Amygdala (tissue), 56 donors: ENCODE measurements at regions not wholly inside any gene's neighbourhood (a gene's known extent, or its start where the extent isn't known, plus 50 kb on each side); places are given as distances from the start of the nearest gene placed in this dataset.

ENCODE experiments used
- DNase-seq, 56 donors: peaks; one replicate each; lab custom pipeline; 2025; lab: John Stamatoyannopoulos, UW

DNA sequence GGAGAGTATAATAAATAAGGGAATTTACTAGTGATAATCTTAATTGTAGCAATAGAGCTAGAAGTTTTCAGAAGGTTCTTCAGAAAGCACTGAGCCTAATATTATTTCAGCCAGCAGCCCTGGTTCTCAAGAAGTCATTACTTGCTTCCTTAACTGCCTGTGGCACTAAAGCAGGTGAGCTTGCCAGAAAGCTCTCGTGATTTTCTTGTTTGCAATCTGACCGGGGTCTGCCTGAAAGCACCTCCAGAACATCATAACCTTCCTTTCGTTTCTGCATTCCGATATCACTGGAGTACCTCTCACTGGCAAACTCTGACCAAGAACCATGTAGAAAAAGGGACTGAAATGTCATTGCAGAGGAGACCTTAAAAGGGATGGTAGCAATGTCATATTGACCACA, 510.3 kb downstream of the ZIC1 start:
- DNase-seq = no peak

GRCh38 chr3:147921051-147921450, 511.9 kb downstream of the ZIC1 start:
- DNase-seq = no peak

DNA sequence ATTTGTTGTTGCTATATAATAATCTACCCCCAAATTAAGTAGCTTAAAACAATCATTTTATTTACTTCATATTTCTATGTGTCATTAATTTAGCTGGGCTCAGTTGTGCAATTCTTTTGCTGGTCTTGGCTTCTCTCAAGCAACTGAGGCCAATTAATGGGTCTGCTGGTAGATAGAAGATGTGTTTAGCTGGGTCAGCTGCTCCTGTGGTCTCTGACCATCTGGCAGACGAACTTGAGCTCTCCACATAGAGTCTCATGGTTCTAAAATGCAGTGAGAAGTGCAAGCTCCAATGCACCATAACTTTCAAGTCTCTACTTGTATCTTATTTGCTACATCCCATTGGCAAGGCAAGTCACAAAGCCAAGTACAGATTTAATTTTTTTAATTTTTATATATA, 515.6 kb downstream of the ZIC1 start:
- DNase-seq = no peak

DNA sequence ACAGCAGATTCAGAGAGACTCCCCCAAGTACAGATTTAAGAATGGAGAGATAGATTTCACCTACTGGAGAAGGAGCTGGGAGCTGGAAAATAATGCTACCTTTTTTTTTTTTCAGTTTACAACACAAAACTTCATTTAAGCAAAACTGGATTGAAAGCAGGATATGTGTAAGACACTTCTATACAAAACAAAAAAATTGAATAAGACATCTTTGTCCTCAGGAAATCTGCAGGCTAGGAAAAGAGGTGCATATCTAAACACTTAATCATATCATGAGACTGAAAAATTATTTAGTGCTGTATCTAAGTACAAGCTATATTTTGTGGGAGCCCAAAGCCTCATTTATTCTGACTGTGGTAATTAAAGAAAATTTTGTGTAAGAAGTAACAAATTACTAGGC, 516.1 kb downstream of the ZIC1 start:
- DNase-seq = no peak

DNA sequence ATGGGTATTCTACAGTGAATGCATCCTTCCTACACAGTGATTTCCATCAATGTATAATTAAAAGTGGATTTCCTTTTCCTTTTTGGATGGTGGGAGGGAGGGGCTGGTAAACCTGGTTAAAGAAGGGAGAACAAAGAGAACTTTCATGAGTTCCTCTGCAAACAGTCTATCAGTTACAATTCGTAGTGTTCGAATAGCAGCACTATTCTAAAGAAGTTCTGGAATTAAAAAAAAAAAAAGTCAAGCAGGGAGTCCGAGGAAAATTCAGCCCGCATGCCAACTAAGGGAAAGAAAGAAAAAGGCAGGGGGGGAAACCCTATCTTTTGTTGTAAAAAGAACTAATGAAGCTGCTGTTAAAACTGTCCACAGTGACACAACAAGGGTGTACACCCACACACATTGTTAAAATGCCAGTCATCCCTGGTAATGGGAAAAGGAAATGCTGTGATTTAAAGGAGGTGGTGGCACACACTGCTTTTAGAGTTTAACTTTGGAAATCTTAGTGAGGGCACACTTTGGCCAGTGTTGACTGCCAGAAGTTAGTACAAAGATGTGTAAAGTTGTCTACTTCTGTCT, 521.2 kb downstream of the ZIC1 start:
- DNase-seq = no peak

- no peak for DNase-seq
These were observed 525.5 kb downstream of the ZIC1 start for GRCh38 chr3:147934451-147935180.

DNA sequence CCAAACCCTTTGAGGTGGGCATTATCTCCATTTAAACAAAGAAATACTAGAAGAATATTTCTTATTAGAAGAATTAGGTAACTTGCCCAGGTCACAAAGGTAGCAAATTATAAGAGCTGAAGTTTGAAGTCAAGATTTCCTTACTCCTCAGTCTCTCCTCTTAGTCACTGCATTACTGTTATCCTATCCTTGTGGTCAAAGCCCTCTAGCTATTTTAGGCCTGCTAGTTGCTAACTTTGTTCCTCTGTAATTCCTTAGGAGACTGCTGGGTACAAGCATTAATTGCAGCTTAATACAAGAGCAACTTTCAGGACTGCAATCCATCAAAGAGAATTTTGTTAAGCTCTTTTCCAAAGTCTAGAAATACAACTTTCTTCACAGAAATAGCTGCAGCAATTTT, 528.2 kb downstream of the ZIC1 start:
- no peak for DNase-seq

DNA sequence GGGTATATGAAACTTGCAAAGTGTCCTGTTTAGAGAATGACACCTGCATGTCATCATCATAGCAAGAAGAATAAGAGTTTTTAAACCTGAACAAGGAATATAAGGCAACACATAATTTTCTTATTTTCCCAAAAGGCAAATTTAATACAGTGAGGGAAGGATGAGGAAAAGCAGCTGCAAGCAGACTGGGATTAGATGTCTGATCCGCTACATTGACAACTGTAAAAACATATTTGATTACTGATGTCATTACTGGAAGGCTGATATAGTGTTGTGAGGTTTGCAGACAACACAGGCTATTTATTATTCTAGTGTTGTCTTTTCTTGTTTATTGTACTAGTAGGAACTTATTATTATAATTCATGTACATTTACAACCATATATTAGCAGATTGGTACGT, 528.7 kb downstream of the ZIC1 start:
- no peak for DNase-seq

- DNase-seq = no peak
These were observed 530.3 kb downstream of the ZIC1 start for GRCh38 chr3:147939425-147939824.

- DNase-seq = peak in 35 of 56 donors; percentile 2 to 62 (median 32)
These were observed 530.7 kb downstream of the ZIC1 start for GRCh38 chr3:147939839-147940238.

- peak in 4 of 56 donors; percentile 2 to 18 (median 8) for DNase-seq
These were observed 531.4 kb downstream of the ZIC1 start for GRCh38 chr3:147940405-147941193.

GRCh38 chr3:147941969-147942368, 532.8 kb downstream of the ZIC1 start:
- DNase-seq = no peak

- DNase-seq = no peak
These were observed 534.2 kb downstream of the ZIC1 start for GRCh38 chr3:147943265-147943945.

- peak in 17 of 56 donors; percentile 1 to 41 (median 14) for DNase-seq
These were observed 536.9 kb downstream of the ZIC1 start for GRCh38 chr3:147945968-147946519.

- DNase-seq = no peak
These were observed 547.5 kb downstream of the ZIC1 start for GRCh38 chr3:147956615-147957014.

GRCh38 chr3:147958754-147959153, 549.6 kb downstream of the ZIC1 start:
- no peak for DNase-seq

- DNase-seq = no peak
These were observed 551.6 kb downstream of the ZIC1 start for GRCh38 chr3:147960786-147961185.

DNA sequence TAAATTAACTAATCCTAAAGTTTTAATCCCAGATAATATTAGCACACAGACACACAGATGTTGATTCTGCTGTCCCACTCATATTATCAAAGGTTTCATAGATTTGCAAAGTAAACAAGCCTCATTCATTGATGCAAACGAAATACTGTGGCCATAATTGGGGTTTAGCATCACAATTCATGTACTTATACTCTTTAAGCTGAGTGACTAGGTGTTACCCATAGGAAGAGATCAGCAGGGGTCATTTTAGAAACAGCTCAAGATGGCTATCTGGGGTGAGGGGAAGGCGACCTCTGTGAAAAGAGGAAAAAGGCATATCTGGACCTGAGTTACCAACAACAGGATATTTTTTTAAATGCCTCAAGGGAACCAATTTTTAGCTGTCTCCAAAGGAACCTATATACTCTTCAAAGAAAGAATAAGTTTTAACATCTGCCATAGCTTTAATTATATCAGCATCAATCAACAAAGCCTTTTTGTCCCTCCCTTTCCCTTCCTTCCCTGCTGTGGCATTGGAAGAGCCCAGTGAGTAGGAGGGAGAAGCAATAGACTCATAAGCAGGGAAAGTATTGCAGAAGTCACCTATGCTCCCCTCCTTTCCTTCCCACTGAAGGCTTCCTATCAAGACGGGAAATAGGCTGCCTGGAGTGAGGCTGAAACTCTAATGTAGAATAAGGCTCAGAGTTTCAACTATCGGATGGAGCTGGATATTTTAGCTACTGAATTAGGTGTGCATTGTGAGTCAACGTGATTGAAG, 553.4 kb downstream of the ZIC1 start:
- DNase-seq = no peak

DNA sequence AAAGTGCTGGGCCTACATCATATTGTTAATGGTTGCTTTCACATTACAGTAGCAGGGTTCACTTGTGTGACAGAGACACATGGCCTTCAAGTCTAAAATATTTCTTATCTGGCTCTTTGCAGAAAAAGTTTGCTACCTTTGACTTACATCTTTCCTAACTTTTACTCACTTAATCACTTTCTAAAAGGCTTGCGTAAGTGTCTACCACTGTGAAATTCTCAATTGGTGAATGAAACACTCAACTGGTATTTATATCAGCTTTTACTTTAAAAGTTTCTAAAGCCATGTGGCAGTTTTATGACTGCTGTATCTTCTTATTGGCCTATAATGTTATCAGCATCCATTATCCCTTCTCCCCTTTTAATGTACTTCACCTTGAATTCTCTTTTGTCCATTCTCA, 554.5 kb downstream of the ZIC1 start:
- no peak for DNase-seq

- DNase-seq = no peak
These were observed 566.0 kb downstream of the ZIC1 start for GRCh38 chr3:147975165-147975564.
